Brain microvascular endothelial cell (primary cell): ENCODE measurements at regions not wholly inside any gene's neighbourhood (a gene's known extent, or its start where the extent isn't known, plus 50 kb on each side); places are given as distances from the start of the nearest gene placed in this dataset.

ENCODE experiments used
- DNase-seq: peaks from one replicate; pipeline ENCODE4 v3.0.0-alpha.2; 2020
- H3K27ac ChIP-seq: fragments of 250-450 bp; sonication (Bioruptor Pico); 2 replicates; pipeline ENCODE4 v1.5.1; 2020; ENCODE audit warnings: mild to moderate bottlenecking, moderate library complexity
- H3K27me3 ChIP-seq: fragments of 250-450 bp; sonication (Bioruptor Pico); replicated peaks from 2 replicates; pipeline ENCODE4 v1.5.1; 2020; ENCODE audit warnings: mild to moderate bottlenecking
- H3K36me3 ChIP-seq: fragments of 250-450 bp; sonication (Bioruptor Pico); replicated peaks from 2 replicates; pipeline ENCODE4 v1.5.1; 2020; ENCODE audit warnings: mild to moderate bottlenecking
- H3K4me3 ChIP-seq: 2 replicates; pipeline ENCODE4 v1.5.1; 2011; ENCODE audit warnings: low read depth, mild to moderate bottlenecking, control low read depth, low read length, moderate library complexity
- in situ Hi-C: cut with HindIII; loops from 2 replicates; pipeline ENCODE4 v1.10.0; 2017; ENCODE audit warnings: low sequenced_read_pairs, low pct_ligation_motif_present
- TF ChIP-seq, protein P1 (sequence below): IDR thresholded peaks from 2 replicates; pipeline ENCODE4 v1.5.1; 2011; ENCODE audit warnings: low read depth, mild to moderate bottlenecking, moderate library complexity, low read length, control low read depth, inconsistent platforms; ENCODE audit errors: missing control alignments

DNA sequence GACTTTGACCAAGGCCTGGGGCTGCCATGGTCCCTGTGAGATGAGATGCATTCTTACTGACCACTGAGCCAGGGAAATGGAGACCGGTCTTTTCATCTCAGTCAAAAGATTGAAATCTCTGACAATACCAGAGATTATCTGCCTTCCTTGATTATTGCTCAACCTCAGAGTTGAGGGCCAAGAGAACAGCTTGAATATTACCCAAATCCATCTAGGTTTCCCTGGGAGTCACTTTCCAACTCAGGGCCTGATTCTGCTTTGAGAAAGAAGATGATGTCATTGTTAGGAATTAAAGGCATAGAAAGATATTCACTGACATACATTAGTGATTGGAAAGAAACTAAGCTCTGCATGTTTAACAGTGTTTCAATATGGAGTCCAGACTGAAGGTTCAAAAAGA, 515.9 kb upstream of the TBX3 start:
- no peak overlapping the region for H3K4me3 ChIP-seq
- TF ChIP-seq, protein P1, sequence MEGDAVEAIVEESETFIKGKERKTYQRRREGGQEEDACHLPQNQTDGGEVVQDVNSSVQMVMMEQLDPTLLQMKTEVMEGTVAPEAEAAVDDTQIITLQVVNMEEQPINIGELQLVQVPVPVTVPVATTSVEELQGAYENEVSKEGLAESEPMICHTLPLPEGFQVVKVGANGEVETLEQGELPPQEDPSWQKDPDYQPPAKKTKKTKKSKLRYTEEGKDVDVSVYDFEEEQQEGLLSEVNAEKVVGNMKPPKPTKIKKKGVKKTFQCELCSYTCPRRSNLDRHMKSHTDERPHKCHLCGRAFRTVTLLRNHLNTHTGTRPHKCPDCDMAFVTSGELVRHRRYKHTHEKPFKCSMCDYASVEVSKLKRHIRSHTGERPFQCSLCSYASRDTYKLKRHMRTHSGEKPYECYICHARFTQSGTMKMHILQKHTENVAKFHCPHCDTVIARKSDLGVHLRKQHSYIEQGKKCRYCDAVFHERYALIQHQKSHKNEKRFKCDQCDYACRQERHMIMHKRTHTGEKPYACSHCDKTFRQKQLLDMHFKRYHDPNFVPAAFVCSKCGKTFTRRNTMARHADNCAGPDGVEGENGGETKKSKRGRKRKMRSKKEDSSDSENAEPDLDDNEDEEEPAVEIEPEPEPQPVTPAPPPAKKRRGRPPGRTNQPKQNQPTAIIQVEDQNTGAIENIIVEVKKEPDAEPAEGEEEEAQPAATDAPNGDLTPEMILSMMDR: no peak
- no peak overlapping the region for H3K27ac ChIP-seq
- no peaks in the 10 kb centered on the region for H3K36me3 ChIP-seq
- no peak for DNase-seq
- no peaks in the 10 kb centered on the region for H3K27me3 ChIP-seq
- in situ Hi-C loops: no loop called here

DNA sequence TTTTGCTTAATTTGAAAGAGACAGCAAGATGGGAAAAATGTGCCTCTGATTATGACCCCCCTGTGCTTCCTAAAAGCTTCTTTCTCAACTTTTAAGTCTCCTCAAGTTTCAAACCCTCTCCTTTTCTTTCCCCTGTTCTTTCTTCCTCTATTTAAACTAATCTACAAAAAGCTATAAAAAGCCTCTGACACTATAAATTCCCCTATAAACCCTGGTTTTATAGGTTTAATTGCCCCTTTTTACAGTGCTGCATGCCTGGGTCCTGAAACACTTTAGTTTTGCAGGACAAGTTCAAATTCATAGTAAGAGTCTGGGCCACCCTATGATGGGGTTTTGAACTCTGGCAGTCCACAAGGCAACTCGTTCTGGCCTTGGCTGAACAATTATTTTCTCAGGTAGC, 510.9 kb upstream of the TBX3 start:
- DNase-seq: no peak
- Histone ChIP-seq H3K4me3 (no peak overlapping the region), H3K36me3 (no peaks in the 10 kb centered on the region), H3K27ac (no peak overlapping the region), H3K27me3 (no peaks in the 10 kb centered on the region)
- in situ Hi-C loops: no loop called here
- TF ChIP-seq, protein P1: no peak

DNA sequence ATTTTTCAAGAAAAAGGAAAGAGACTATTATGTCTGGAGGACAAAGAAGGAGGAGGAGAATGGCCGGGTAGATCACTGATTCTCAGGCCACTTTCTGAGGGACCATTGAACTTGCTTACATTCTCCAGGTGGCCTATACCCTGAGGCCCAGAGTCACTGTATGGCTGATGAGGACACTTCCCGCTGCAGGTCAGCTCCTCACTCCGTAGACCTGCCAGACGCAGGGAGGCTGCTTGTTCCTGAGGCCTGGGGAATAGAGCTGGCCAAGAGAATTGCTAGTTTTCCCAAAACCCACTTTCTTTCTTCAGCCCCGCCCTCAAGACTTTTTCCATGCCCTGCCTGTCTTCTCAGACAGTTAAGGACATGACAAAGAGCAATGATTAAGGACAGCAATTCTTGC, 510.5 kb upstream of the TBX3 start:
- no peak for DNase-seq
- no peaks in the 10 kb centered on the region for H3K27me3 ChIP-seq
- no peak overlapping the region for H3K4me3 ChIP-seq
- no peak overlapping the region for H3K27ac ChIP-seq
- in situ Hi-C loops: no loop called here
- TF ChIP-seq, protein P1: no peak
- H3K36me3 ChIP-seq: no peaks in the 10 kb centered on the region

DNA sequence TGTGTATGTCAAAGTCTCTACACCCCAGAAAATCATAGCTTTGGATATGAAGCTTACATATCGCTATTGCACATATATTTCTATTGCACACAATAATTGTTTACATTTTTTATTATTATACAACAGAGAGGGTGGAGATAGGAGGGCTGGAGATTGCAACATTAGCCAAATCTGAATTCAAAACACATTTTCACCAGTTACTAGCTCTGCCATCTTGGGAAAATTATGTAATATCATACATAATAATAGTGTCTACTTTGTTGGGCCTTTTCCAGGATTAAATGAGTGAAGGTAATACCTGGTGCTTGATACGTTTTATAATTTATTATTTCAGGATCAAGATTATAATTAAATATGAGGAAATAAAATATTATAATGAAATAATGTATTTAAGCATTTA, 507.4 kb upstream of the TBX3 start:
- Histone ChIP-seq H3K4me3 (no peak overlapping the region), H3K36me3 (no peaks in the 10 kb centered on the region), H3K27me3 (no peaks in the 10 kb centered on the region), H3K27ac (no peak overlapping the region)
- in situ Hi-C loops: no loop called here
- DNase-seq: no peak
- TF ChIP-seq, protein P1: no peak

DNA sequence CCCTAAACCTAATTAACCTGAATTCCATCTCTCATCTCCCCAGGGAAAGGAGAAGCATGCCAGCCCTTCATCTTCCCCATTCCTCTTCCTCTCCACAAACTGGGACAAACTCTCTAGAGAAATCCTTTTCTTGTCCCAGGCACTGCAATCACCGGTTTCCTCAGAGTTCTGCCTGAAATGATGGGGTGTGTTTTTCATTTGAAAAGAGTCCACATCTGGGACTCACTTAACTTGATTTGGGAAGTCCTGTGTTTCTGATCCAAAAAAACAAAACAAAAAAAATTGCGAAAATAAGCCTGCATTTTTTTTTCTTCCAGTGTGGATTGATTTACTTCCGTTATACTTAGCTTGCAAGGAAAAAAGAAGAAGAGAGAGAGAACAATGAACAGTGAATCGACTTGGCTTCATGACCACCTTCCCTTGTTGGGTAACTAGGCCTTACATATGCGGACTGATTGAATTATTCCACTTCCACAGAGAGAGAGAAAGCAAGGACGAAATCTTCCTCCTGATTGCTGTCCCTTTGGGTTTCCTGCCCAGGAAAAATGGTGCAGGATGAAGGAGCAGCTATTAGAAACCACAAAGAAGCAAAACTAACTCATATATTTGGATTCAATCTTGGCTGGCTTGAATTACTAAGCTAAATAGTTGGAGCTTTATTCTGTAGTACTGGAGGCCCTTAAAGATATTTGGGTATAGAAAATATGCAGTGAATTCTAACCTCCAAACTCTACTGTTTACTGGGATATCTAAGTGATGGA, 506.2 kb upstream of the TBX3 start:
- no peak overlapping the region for H3K4me3 ChIP-seq
- no peaks in the 10 kb centered on the region for H3K27me3 ChIP-seq
- in situ Hi-C loops: no loop called here
- TF ChIP-seq, protein P1: no peak
- no peak for DNase-seq
- no peak overlapping the region for H3K27ac ChIP-seq
- no peaks in the 10 kb centered on the region for H3K36me3 ChIP-seq

DNA sequence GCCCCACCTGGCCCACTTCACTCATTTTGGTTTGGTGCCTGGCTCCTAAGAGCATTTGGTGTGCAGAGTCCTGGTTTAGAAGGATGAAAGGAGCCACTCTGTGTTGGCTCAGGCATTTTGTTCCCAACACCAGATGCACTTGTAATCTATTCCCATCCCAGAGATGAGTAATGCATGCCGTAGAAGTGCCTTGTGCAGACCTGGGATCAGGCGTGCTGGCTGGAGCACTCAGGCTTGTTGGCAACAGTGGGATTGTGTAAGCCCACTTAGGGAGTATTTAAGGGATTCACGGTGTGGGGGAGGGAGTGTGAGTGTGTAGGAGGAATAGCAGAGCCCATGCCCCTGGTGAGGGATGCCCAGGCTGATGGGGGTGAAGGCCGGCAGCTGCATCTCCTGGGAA, 501.5 kb upstream of the TBX3 start:
- TF ChIP-seq, protein P1: no peak
- DNase-seq: no peak
- Histone ChIP-seq H3K4me3 (no peak overlapping the region), H3K27ac (no peak overlapping the region), H3K27me3 (no peaks in the 10 kb centered on the region), H3K36me3 (no peaks in the 10 kb centered on the region)
- in situ Hi-C loops: no loop called here
